Globus pallidus (tissue), 1 donor: ENCODE measurements at regions not wholly inside any gene's neighbourhood (a gene's known extent, or its start where the extent isn't known, plus 50 kb on each side); places are given as distances from the start of the nearest gene placed in this dataset.
"Not testable (repeated sequence)": the region's sequence is repeated elsewhere in the genome, so short reads cannot be mapped to it uniquely, and the experiment has no call there.

Experiments used
- DNase-seq: peaks from one replicate; pipeline ENCODE4 v3.0.0-alpha.2; 2015; ENCODE audit warnings: low spot score

- no peak for DNase-seq
Observed at GRCh38 chr2:122800781-122801180, 1045.3 kb downstream of the TSN start.

GRCh38 chr2:122804494-122804893, 1049.0 kb downstream of the TSN start:
- no peak for DNase-seq

GRCh38 chr2:122805346-122805745, 1049.9 kb downstream of the TSN start:
- no peak for DNase-seq

GRCh38 chr2:122808286-122808969, 1053.0 kb downstream of the TSN start:
- DNase-seq: no peak

- not testable (repeated sequence) for DNase-seq
Observed at GRCh38 chr2:122812214-122812613, 1056.8 kb downstream of the TSN start.

GRCh38 chr2:122815120-122815519, 1059.7 kb downstream of the TSN start:
- DNase-seq: no peak

- DNase-seq: no peak
Observed at GRCh38 chr2:122816803-122817202, 1061.4 kb downstream of the TSN start.

GRCh38 chr2:122822319-122822718, 1066.9 kb downstream of the TSN start:
- DNase-seq: no peak

- no peak for DNase-seq
Observed at GRCh38 chr2:122830157-122830556, 1074.7 kb downstream of the TSN start.

GRCh38 chr2:122831649-122832048, 1076.2 kb downstream of the TSN start:
- DNase-seq: no peak

- no peak for DNase-seq
Observed at GRCh38 chr2:122843503-122843902, 1088.1 kb downstream of the TSN start.

- DNase-seq: no peak
Observed at GRCh38 chr2:122851161-122851560, 1095.7 kb downstream of the TSN start.

- no peak for DNase-seq
Observed at GRCh38 chr2:122851972-122852531, 1096.6 kb downstream of the TSN start.

- DNase-seq: no peak
Observed at GRCh38 chr2:122856696-122857095, 1101.2 kb downstream of the TSN start.

GRCh38 chr2:122858075-122858702, 1102.7 kb downstream of the TSN start:
- no peak for DNase-seq

GRCh38 chr2:122858813-122859212, 1103.4 kb downstream of the TSN start:
- no peak for DNase-seq

GRCh38 chr2:122859260-122859659, 1103.8 kb downstream of the TSN start:
- DNase-seq: no peak

GRCh38 chr2:122863532-122863931, 1108.1 kb downstream of the TSN start:
- no peak for DNase-seq

- no peak for DNase-seq
Observed at GRCh38 chr2:122864728-122865127, 1109.3 kb downstream of the TSN start.

GRCh38 chr2:122866095-122866494, 1110.6 kb downstream of the TSN start:
- DNase-seq: no peak

GRCh38 chr2:122867941-122868340, 1112.5 kb downstream of the TSN start:
- DNase-seq: no peak

- no peak for DNase-seq
Observed at GRCh38 chr2:122868646-122869275, 1113.3 kb downstream of the TSN start.

GRCh38 chr2:122873951-122874350, 1118.5 kb downstream of the TSN start:
- DNase-seq: no peak
